Neural cell (in vitro differentiated cells): ENCODE measurements at regions not wholly inside any gene's neighbourhood (a gene's known extent, or its start where the extent isn't known, plus 50 kb on each side); places are given as distances from the start of the nearest gene placed in this dataset.

Source experiments
- H2AFZ ChIP-seq: fragments of 200-600, 300-800 bp; sonication (generic), shearing (Covaris generic); 2 replicates; pipeline ENCODE4 v1.6.0; 2014; ENCODE audit warnings: low read depth, mild to moderate bottlenecking, antibody characterized with exemption, low read length, moderate library complexity
- H3F3A ChIP-seq: fragments of 200-600 bp; shearing (Covaris generic); 2 replicates; pipeline ENCODE4 v1.6.1; 2016; ENCODE audit warnings: mild to moderate bottlenecking, moderate library complexity, mixed read lengths, antibody characterized with exemption, low read length; ENCODE audit not compliant: insufficient read depth, poor library complexity, severe bottlenecking
- H3K27ac ChIP-seq: fragments of 200-600, 300-800 bp; sonication (generic), shearing (Covaris generic); 2 replicates; pipeline ENCODE4 v1.5.1; 2014; ENCODE audit warnings: mild to moderate bottlenecking, low read length, moderate library complexity
- H3K27me3 ChIP-seq: fragments of 300-800, 200-600 bp; sonication (generic), shearing (Covaris generic); 2 replicates; pipeline ENCODE4 v1.6.0; 2014; ENCODE audit warnings: mild to moderate bottlenecking, low read depth, low read length, moderate library complexity; ENCODE audit not compliant: insufficient read depth
- H3K36me3 ChIP-seq: fragments of 300-800, 200-600 bp; sonication (generic), shearing (Covaris generic); 2 replicates; pipeline ENCODE4 v1.5.1; 2014; ENCODE audit warnings: mild to moderate bottlenecking, antibody characterized with exemption, low read length, moderate library complexity; ENCODE audit not compliant: insufficient read depth
- H3K4me2 ChIP-seq: fragments of 300-800, 200-600 bp; sonication (generic), shearing (Covaris generic); 2 replicates; pipeline ENCODE4 v1.6.0; 2014; ENCODE audit warnings: mild to moderate bottlenecking, low read length
- H3K4me3 ChIP-seq: fragments of 300-800, 200-600 bp; sonication (generic), shearing (Covaris generic); 2 replicates; pipeline ENCODE4 v1.5.1; 2014; ENCODE audit warnings: mild to moderate bottlenecking, low read length, moderate library complexity
- H3K79me2 ChIP-seq: fragments of 200-600 bp; shearing (Covaris generic); replicated peaks from 2 replicates; pipeline ENCODE4 v1.6.0; 2014; ENCODE audit warnings: mild to moderate bottlenecking, low read length, moderate library complexity; ENCODE audit not compliant: insufficient read depth
- H3K9ac ChIP-seq: fragments of 300-800, 200-600 bp; sonication (generic), shearing (Covaris generic); 2 replicates; pipeline ENCODE4 v1.6.1; 2016; ENCODE audit warnings: mild to moderate bottlenecking, low read length, mixed read lengths
- H3K9me2 ChIP-seq: fragments of 200-600 bp; shearing (Covaris generic); 2 replicates; pipeline ENCODE4 v1.6.1; 2016; ENCODE audit warnings: mild to moderate bottlenecking, low read length, mixed read lengths; ENCODE audit not compliant: insufficient read depth
- H3K9me3 ChIP-seq: fragments of 200-600, 300-800 bp; sonication (generic), shearing (Covaris generic); 2 replicates; pipeline ENCODE4 v1.6.1; 2016; ENCODE audit warnings: mild to moderate bottlenecking, mixed run types, low read length, moderate library complexity, mixed read lengths
- H4K20me1 ChIP-seq: fragments of 200-600 bp; shearing (Covaris generic); 2 replicates; pipeline ENCODE4 v1.6.1; 2016; ENCODE audit warnings: mild to moderate bottlenecking, mixed run types; ENCODE audit not compliant: insufficient read depth
- EP300 ChIP-seq: fragments of 450-650 bp; conservative IDR thresholded peaks from 2 replicates; pipeline ENCODE4 v1.6.1; 2014; ENCODE audit warnings: antibody characterized with exemption, mild to moderate bottlenecking, moderate library complexity; ENCODE audit not compliant: poor library complexity, severe bottlenecking
- EZH2 ChIP-seq: fragments of 200-600, 300-800 bp; shearing (Covaris generic), sonication (generic); IDR thresholded peaks from 2 replicates; pipeline ENCODE4 v1.6.1; 2014; ENCODE audit warnings: antibody characterized with exemption, low read length, borderline replicate concordance, mild to moderate bottlenecking; ENCODE audit not compliant: insufficient read depth, poor library complexity, severe bottlenecking
- MXI1 ChIP-seq: fragments of 450-650 bp; conservative IDR thresholded peaks from 2 replicates; pipeline ENCODE4 v1.6.1; 2014; ENCODE audit warnings: antibody characterized with exemption, mild to moderate bottlenecking; ENCODE audit not compliant: poor library complexity, severe bottlenecking
- POLR2AphosphoS5 ChIP-seq: IDR thresholded peaks from 2 replicates; pipeline ENCODE4 v1.6.1; 2012
- RAD21 ChIP-seq: fragments of 450-650 bp; conservative IDR thresholded peaks from 2 replicates; pipeline ENCODE4 v1.6.1; 2014; ENCODE audit warnings: antibody characterized with exemption, mild to moderate bottlenecking, moderate library complexity
- SMC3 ChIP-seq: fragments of 450-650 bp; conservative IDR thresholded peaks from 2 replicates; pipeline ENCODE4 v1.6.1; 2014; ENCODE audit warnings: antibody characterized with exemption, mild to moderate bottlenecking, moderate library complexity; ENCODE audit not compliant: poor library complexity
- TAF1 ChIP-seq: IDR thresholded peaks from 2 replicates; pipeline ENCODE4 v1.6.1; 2012; ENCODE audit warnings: low read depth
- TF ChIP-seq, protein P1 (sequence below): fragments of 450-650 bp; IDR thresholded peaks from 2 replicates; pipeline ENCODE4 v1.5.1; 2014; ENCODE audit warnings: antibody characterized with exemption, mild to moderate bottlenecking, moderate library complexity; ENCODE audit not compliant: poor library complexity, severe bottlenecking
- TF ChIP-seq, protein P2 (sequence below): IDR thresholded peaks from 2 replicates; pipeline ENCODE4 v1.6.1; 2012; ENCODE audit warnings: borderline replicate concordance

DNA sequence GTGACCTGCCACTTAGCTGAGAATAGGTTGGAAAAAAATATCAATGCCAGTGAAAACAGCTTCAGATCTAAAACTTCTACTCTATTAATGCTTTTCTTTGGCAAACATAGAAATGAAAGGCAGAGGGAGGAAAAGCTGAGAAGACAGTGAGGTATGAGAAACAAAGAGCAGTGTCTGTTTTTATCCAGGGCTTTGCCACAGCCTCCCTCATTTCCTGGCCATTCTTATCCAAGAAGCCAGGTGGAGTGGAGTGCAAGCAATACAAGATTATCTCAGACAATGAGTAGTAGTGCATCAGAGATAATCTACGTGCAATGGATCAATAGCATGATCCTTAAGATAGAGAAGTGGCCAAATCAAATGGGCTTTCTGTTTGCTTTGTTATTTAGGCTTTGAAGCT, 808.7 kb upstream of the PIK3C3 start:
- H3K9ac ChIP-seq = peak overlapping the region; percentile 6
- H3K27me3 ChIP-seq = no peaks in the 10 kb centered on the region
- no peaks in the 10 kb centered on the region for H3K79me2 ChIP-seq
- no peak overlapping the region for H3K4me3 ChIP-seq
- H3K9me3 ChIP-seq = no peaks in the 10 kb centered on the region
- H3K27ac ChIP-seq = peak overlapping the region; percentile 74
- no peak overlapping the region for H2AFZ ChIP-seq
- H3F3A ChIP-seq = no peaks in the 10 kb centered on the region
- no peaks in the 10 kb centered on the region for H3K9me2 ChIP-seq
- TF ChIP-seq EZH2 (no peak), TAF1 (no peak), POLR2AphosphoS5 (peak; percentile 16), RAD21 (peak; percentile 60), SMC3 (peak; percentile 51), MXI1 (no peak), EP300 (no peak)
- TF ChIP-seq, protein P1, sequence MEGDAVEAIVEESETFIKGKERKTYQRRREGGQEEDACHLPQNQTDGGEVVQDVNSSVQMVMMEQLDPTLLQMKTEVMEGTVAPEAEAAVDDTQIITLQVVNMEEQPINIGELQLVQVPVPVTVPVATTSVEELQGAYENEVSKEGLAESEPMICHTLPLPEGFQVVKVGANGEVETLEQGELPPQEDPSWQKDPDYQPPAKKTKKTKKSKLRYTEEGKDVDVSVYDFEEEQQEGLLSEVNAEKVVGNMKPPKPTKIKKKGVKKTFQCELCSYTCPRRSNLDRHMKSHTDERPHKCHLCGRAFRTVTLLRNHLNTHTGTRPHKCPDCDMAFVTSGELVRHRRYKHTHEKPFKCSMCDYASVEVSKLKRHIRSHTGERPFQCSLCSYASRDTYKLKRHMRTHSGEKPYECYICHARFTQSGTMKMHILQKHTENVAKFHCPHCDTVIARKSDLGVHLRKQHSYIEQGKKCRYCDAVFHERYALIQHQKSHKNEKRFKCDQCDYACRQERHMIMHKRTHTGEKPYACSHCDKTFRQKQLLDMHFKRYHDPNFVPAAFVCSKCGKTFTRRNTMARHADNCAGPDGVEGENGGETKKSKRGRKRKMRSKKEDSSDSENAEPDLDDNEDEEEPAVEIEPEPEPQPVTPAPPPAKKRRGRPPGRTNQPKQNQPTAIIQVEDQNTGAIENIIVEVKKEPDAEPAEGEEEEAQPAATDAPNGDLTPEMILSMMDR = peak; percentile 46
- TF ChIP-seq, protein P2, sequence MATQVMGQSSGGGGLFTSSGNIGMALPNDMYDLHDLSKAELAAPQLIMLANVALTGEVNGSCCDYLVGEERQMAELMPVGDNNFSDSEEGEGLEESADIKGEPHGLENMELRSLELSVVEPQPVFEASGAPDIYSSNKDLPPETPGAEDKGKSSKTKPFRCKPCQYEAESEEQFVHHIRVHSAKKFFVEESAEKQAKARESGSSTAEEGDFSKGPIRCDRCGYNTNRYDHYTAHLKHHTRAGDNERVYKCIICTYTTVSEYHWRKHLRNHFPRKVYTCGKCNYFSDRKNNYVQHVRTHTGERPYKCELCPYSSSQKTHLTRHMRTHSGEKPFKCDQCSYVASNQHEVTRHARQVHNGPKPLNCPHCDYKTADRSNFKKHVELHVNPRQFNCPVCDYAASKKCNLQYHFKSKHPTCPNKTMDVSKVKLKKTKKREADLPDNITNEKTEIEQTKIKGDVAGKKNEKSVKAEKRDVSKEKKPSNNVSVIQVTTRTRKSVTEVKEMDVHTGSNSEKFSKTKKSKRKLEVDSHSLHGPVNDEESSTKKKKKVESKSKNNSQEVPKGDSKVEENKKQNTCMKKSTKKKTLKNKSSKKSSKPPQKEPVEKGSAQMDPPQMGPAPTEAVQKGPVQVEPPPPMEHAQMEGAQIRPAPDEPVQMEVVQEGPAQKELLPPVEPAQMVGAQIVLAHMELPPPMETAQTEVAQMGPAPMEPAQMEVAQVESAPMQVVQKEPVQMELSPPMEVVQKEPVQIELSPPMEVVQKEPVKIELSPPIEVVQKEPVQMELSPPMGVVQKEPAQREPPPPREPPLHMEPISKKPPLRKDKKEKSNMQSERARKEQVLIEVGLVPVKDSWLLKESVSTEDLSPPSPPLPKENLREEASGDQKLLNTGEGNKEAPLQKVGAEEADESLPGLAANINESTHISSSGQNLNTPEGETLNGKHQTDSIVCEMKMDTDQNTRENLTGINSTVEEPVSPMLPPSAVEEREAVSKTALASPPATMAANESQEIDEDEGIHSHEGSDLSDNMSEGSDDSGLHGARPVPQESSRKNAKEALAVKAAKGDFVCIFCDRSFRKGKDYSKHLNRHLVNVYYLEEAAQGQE = peak; percentile 45
- no peak overlapping the region for H3K4me2 ChIP-seq
- no peaks in the 10 kb centered on the region for H4K20me1 ChIP-seq
- H3K36me3 ChIP-seq = no peaks in the 10 kb centered on the region

DNA sequence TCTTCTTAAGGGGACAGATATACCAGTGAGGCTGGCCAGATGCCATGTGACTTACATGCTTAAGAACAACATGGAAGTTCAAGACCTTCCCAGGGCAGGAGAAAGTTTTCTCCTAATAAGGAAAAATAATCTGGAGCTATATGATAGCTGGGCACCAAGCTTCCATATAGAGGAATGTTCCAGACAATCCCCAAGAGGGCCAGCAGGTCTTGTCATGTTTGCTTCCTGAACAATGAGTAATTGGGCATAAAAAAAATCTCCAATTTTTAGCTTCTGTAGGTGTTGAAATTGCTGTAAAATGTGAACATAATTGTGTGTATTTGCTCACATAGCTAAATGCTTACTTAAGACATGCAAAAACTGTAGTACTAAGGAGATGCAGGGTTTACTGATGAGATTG, 809.5 kb upstream of the PIK3C3 start:
- Histone ChIP-seq H3K36me3 (no peaks in the 10 kb centered on the region), H3K4me2 (no peak overlapping the region), H3F3A (no peaks in the 10 kb centered on the region), H3K27me3 (no peaks in the 10 kb centered on the region), H3K9me3 (no peaks in the 10 kb centered on the region), H4K20me1 (no peaks in the 10 kb centered on the region), H3K9me2 (no peaks in the 10 kb centered on the region), H3K79me2 (no peaks in the 10 kb centered on the region), H3K4me3 (no peak overlapping the region), H3K9ac (no peak overlapping the region), H2AFZ (no peak overlapping the region), H3K27ac (peak overlapping the region; percentile 74)
- no peak for TF ChIP-seq EZH2
- TF ChIP-seq EP300 = no peak
- TF ChIP-seq, protein P1 = no peak
- no peak for TF ChIP-seq POLR2AphosphoS5
- TF ChIP-seq, protein P2 = no peak
- TF ChIP-seq RAD21 = no peak
- TF ChIP-seq SMC3 = no peak
- TF ChIP-seq TAF1 = no peak
- TF ChIP-seq MXI1 = no peak
